ENCODE measurements at regions not wholly inside any gene's neighbourhood (a gene's known extent, or its start where the extent isn't known, plus 50 kb on each side); places are given as distances from the start of the nearest gene placed in this dataset.

DNA sequence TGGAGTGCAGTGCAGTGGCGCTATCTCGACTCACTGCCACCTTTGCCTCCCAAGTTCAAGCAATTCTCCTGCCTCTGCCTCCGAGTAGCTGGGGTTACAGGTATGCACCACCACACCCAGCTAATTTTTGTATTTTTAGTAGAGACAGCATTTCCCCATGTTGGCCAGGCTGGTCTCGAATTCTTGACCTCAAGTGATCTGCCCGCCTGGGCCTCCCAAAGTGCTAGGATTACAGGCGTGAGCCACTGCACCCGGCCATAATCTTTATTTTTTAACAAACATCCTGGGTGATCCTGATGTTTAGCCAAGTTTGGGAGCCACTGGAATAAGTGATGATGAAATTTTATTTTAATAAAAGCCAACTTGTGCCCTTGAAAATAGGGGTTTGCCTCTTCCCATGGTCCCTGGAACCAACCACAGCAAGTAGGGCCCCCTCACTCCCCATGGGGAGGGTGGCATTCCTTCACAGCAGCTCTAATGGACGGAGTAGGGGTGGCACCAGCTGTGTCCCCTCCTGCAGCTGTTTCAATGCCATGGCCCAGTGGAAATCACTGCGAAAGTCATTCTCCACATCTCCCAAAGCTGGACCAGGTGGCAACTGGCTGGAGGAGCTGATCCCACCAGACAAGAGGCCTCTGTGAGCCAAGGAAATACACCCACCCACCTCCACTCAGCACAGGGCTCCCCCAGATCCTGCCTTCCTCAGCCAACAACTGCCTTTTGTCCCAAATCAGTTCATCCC, 194.8 kb downstream of the ZFP36L2 start:
- Mint-ChIP-seq H3K4me3 (no peak overlapping the region), H3K27ac (no peak overlapping the region), H3K36me3 (no peaks in the 10 kb centered on the region), H3K4me1 (peaks cover 21% of the 10 kb centered on the region), H3K9me3 (no peaks in the 10 kb centered on the region), H3K27me3 (no peaks in the 10 kb centered on the region)
- DNase-seq, result no peak

DNA sequence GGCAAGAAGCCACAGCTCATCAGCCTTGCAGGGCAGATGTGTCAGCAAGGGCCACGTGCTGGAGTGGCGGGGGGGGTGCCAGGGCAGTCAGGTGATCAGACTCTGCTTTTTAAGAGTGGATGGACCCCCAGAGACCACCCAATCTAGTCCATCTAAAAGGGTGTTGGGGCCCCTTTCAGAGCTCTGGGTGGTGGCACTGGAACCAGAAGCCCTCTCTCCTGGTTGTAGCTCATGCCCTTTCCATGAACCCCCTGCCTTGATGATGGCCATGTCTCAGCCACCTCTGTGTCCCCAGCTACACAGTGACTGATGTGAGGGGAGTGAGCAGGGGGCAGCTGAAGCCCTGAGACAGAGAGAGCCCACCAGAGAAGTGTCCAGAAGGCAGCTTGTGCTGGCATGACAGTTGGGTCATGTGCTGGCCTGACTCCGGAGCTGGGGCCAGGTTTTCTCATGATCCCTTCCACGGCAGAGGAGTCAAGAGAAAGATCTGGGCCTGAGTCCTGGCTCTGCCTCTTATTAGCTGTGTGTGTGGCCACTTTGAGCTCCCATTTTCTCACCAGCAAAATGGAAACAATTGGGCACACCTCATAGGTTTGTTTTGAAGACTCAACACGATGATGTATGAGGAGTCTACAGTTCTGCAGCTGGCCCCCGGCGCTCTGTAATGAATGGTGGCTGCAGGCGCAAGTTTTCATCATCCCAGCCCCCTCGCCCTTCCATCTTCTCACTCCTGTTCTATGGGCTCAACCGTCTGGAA, 195.7 kb downstream of the ZFP36L2 start:
- peaks cover 21% of the 10 kb centered on the region for H3K4me1 Mint-ChIP-seq
- H3K27me3 Mint-ChIP-seq, result no peaks in the 10 kb centered on the region
- no peaks in the 10 kb centered on the region for H3K36me3 Mint-ChIP-seq
- DNase-seq, result no peak
- no peak overlapping the region for H3K27ac Mint-ChIP-seq
- no peaks in the 10 kb centered on the region for H3K9me3 Mint-ChIP-seq
- no peak overlapping the region for H3K4me3 Mint-ChIP-seq

DNA sequence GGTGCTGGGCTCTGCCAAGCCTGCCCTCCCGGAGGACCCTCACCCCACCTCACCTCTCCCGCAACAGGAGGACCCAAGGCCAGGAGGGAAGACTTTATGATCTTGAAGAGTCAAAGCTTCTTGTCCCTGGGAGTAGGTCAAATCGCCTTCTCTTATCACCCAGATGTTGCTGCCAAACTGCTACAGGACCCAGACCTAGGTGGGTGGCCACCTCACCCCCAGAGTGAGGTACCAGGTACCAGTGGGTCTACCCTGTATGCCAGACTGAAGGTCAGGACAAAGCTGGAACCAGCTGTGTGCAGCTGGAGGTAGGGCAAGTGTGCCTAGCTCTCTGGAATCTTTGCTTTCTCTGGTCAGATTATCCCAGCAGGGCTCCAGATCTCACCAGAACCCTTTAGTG, 197.2 kb downstream of the ZFP36L2 start:
- Mint-ChIP-seq H3K4me1 (peaks cover 32% of the 10 kb centered on the region), H3K27ac (no peak overlapping the region), H3K4me3 (no peak overlapping the region), H3K27me3 (no peaks in the 10 kb centered on the region), H3K36me3 (no peaks in the 10 kb centered on the region), H3K9me3 (no peaks in the 10 kb centered on the region)
- no peak for DNase-seq

DNA sequence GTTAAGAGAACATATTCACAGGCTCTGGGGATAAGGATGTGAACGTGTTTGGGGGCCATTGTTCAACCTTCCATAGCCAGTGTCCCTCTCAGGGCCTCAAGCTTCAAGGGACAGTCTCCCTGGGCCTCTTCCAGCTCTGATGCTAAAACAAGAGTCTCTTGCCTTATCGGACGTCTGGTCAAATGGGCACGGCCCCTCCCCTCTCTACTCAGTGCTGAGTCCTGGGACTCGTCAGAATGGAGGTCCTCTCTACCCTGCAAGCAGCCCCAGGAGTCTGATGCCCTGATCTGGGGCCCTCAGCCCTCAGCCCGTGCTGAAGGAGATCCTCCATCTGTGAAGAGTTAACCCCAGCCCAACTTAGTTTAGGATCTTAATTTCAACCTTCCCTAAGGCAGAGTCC, 198.2 kb downstream of the ZFP36L2 start:
- DNase-seq, result no peak
- Mint-ChIP-seq H3K9me3 (no peaks in the 10 kb centered on the region), H3K27me3 (no peaks in the 10 kb centered on the region), H3K4me1 (peaks cover 26% of the 10 kb centered on the region), H3K36me3 (no peaks in the 10 kb centered on the region), H3K27ac (no peak overlapping the region), H3K4me3 (no peak overlapping the region)

DNA sequence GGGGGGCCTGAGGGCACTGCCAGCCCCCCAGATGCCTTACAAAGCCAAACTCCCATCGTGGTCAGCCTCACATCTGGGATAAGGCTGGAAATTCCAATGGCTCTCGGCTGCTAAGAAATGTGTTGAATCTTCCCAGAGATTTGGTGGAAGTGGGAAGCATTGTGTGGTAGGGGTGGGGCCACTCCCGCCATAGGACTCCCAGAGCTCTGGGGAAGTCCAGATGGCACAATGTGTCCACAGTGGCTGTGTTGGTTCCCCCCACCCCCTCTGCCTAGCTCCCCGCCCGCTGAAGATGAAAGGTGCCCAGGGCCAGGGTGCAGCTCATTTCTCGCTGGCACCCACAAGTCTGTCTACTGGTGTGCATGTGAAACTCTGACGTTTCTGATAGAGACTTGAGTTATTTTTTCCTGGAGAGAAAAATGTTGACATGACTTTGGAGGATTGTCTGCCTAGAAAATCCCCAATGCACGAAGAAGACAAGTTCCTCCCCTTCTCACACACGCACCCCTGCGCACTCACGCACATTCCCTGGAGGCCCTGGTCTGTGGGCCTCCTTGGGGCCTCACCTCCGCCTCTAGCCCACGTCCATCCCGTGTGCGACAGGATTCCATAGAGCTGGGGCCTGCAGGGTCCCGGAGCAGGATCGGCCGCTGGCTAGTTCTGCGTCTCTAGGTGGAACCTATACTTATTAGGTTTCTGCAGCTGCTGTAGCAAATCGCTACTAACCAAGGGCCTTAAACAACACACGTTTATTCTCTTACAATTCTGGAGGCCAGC, 199.1 kb downstream of the ZFP36L2 start:
- Mint-ChIP-seq H3K27me3 (no peaks in the 10 kb centered on the region), H3K4me3 (no peak overlapping the region), H3K27ac (no peak overlapping the region), H3K36me3 (no peaks in the 10 kb centered on the region), H3K4me1 (peaks cover 17% of the 10 kb centered on the region), H3K9me3 (peaks cover 5% of the 10 kb centered on the region)
- DNase-seq, result no peak

DNA sequence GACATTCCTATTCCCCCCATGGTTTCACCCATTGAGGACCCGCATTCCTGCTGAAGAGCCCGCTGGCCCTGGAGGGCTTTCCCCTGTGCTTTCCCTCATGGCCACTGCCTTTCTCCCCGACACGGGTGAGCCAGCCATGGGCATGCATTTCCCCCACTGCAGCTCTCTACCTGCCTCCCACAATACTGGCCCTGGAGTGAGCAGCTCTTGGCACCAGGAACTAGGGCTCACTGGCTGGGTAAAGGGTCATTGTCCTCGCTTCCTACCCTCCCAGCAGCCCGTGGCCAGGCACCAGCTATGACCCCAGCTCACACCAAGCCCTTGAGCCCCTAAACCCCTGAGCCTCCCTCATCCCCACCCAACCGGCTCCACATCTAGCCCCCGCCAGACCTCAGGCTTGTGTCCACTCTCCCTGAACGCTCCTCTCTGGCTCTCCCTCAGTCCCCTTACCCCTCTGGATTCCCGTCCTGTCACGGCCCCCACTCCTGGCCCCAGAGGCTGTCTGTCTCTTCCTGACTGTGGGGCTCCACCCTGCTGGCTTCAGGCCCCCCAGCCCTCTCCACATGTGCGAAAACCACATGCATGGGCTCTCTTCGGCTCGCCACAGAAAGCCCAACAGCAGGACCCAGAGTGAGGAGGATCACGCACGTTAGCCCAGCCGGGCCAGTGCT, 199.8 kb downstream of the ZFP36L2 start:
- Mint-ChIP-seq H3K9me3 (peaks cover 8% of the 10 kb centered on the region), H3K27ac (no peak overlapping the region), H3K4me1 (peaks cover 14% of the 10 kb centered on the region), H3K27me3 (no peaks in the 10 kb centered on the region), H3K4me3 (no peak overlapping the region), H3K36me3 (no peaks in the 10 kb centered on the region)
- DNase-seq, result no peak

DNA sequence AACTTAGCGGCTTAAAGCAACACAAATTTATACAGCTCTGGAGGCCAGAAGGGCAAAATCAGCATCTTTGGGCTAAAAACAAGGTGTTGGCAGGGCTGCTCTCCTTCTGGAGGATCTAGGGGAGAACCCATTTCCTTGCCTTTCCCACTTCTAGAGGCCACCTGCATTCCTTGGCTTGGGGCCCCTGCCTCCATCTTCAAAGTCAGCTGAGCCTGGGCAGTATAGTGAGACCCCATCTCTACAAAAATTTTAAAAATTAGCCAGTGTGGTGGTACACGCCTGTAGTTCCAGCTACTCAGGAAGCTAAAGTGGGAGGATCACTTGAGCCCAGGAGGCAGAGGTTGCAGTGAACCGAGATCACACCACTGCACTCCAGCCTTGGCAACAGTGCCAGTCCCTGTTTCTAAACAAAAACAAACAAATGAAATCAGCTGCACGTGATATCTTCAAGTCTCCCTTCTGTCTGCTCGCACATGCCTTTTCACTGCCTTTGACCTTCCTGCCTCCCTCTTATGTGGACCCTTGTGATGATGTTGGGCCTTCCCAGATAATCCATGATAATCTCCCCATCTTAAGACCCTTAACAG, 200.6 kb downstream of the ZFP36L2 start:
- peaks cover 3% of the 10 kb centered on the region for H3K36me3 Mint-ChIP-seq
- H3K4me3 Mint-ChIP-seq, result no peak overlapping the region
- peaks cover 11% of the 10 kb centered on the region for H3K9me3 Mint-ChIP-seq
- H3K4me1 Mint-ChIP-seq, result peaks cover 14% of the 10 kb centered on the region
- no peak for DNase-seq
- H3K27me3 Mint-ChIP-seq, result no peaks in the 10 kb centered on the region
- H3K27ac Mint-ChIP-seq, result no peak overlapping the region

DNA sequence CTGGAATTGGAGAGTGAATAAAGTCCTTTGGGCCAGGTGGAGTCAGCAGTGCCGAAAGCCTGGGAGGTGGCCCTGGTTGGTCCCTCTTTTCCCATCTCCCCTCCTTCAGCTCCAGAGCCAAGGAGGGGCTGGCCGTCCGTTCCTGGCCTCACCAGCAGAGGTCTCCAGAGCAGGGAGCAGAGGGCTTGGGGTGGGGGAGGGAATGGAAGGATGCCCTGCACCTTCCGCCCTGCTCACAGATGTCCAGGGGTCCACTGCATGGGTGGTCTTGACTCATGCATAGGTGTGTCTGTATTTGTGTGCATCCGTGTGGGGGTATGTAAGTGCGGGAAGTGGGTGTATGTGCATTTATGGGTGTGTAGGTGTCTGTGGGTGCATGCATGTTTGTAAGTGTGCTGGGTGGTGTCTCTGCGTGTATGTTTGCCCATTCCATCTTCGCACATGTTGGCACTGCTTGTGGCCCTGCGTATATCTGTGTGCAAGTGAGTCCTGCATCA, 201.8 kb downstream of the ZFP36L2 start:
- Mint-ChIP-seq H3K4me1 (peaks cover 14% of the 10 kb centered on the region), H3K9me3 (peaks cover 11% of the 10 kb centered on the region), H3K27ac (no peak overlapping the region), H3K27me3 (no peaks in the 10 kb centered on the region), H3K4me3 (no peak overlapping the region), H3K36me3 (peaks cover 3% of the 10 kb centered on the region)
- DNase-seq, result peak; percentile 36

DNA sequence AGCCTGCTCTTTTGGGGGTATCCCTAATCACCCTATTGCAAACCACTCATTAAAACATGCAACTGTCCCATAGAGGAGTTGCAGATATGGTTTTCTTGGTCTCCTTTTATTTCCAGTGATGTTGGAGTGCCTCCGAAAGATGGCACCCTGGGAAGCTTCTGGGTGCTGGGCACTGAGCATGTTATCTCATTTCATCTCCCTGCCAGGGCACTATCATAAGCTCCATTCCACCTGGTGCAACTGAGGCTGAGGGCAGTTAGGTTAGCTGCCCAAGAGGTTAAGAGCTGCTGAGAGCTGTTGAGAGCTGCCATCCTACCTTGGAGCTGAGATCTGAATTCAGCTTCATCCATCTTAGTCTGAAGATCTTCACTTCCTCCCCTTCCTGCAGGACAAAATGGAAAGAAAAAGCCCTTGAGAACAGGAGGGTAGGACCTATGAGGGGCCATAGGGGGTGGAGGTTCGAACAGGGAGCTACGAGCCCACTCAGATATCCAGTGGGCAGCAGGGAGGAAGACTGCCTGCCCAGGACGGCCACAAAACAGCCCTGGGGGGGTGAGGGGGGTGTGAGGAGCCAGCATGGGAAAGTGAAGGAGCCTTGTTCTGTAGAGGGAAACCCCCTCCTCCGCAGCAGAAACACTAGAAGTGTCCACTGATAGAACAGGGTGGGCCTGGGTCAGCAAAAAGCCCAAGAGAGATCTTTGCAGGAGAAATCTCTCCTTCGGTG, 202.5 kb downstream of the ZFP36L2 start:
- Mint-ChIP-seq H3K27me3 (no peaks in the 10 kb centered on the region), H3K36me3 (peaks cover 3% of the 10 kb centered on the region), H3K27ac (no peak overlapping the region), H3K4me3 (no peak overlapping the region), H3K9me3 (peaks cover 11% of the 10 kb centered on the region), H3K4me1 (peaks cover 14% of the 10 kb centered on the region)
- no peak for DNase-seq

DNA sequence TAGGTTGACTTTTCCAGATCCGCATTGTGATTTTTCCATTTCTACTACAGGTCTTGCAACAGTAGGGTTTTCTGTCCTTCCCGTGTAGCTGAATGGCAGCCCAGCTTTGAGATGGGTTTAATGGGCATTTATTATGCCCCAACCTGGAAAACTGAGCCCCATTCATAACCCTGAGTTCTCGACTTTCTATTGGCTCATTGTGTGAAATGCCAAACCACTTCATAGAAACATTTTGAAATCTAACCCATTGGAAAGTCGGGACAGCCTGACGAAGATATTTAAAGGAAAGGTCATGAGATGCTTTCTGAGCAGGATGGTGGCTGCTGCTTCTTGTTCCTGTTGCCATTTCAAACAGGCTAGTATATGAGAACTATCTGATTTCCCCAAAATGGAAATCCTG, 203.5 kb downstream of the ZFP36L2 start:
- peaks cover 11% of the 10 kb centered on the region for H3K9me3 Mint-ChIP-seq
- H3K4me1 Mint-ChIP-seq, result peaks cover 14% of the 10 kb centered on the region
- no peak for DNase-seq
- no peaks in the 10 kb centered on the region for H3K27me3 Mint-ChIP-seq
- H3K36me3 Mint-ChIP-seq, result peaks cover 3% of the 10 kb centered on the region
- H3K27ac Mint-ChIP-seq, result no peak overlapping the region
- H3K4me3 Mint-ChIP-seq, result no peak overlapping the region

DNA sequence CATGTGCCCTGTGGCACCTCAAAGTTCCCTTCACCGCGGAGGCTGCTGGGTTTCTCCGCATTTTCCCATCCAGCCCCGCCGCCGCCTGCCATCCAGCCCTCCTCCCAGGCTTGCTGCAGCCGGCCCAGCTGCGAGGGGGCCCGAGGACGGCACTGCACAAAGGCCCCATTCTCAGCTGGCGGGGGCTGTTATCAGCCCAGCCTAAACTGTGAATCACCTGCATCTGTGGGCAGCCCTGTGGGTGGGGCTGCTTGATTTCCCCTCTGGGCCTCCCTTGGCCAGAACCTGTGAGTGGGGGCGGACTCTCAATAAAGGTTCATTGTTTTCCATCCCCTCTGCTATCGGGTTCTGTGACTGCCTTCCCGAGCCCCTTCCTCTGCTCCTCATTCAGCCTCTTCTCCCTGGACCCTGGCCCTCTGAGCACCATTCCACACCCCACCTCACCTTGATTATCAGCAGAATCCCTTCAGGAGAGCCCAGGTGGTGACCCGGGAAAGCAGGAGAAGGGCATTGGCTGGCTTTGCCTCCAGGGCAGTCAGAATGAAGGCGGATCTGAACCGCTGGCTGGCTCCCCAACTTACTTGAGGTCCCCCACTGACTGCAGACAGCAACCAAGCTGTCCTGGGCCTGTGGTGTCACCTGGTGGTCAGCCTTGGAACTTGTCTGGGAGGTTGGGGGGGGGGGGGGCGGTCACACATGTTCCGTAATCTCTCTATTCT, 204.5 kb downstream of the ZFP36L2 start:
- Mint-ChIP-seq H3K27me3 (no peaks in the 10 kb centered on the region), H3K27ac (no peak overlapping the region), H3K4me1 (peaks cover 11% of the 10 kb centered on the region), H3K4me3 (no peak overlapping the region), H3K36me3 (peaks cover 3% of the 10 kb centered on the region), H3K9me3 (peaks cover 11% of the 10 kb centered on the region)
- no peak for DNase-seq

DNA sequence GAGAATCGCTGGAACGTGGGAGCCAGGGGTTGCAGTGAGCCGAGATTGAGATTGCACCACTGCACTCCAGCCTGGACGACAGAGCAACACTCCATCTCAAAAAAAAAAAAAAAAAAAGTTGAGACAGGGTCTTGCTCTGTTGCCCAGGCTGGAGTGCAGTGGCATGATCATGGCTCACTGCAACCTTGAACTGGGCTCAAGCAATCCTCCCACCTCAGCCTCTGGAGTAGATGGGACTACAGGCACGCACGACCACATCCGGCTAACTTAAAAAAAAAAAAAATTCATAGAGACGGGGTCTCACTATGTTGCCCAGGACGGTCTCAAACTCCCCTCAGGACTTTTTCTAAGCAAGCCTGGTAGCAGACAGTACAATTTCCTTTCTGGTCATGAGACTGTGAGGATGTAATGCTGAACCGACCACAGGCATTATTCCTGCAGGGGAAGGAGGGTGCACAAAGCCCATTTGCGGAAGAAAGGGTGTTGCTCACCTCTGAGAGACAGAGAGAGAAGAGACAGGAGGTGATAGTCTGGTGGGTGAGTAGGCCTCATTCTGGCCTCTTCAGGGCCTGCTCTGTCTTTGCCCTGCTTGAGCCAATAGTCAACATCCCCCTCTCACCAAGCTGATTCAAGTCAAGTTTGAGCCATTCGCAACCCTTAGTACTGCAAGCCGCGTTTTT, 205.3 kb downstream of the ZFP36L2 start:
- H3K27me3 Mint-ChIP-seq, result no peaks in the 10 kb centered on the region

DNA sequence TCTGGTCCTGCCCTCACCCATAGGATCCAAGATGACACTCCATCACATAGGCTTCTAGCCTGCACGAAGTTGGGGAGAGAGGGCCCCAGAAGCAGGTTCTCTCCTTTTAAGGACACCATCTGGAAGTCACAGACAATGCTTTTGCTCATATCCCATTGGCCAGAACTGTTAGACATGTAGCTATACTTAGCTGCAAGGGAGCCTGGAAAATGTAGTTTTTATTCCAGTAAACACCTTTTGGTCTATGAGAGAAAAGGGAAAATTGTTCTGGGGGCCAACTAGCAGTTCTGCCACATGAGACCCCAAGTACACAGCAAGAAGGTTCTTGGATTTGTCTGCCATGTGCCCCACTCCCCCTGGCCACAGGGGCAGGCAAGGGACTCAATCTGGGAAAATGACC, 206.1 kb downstream of the ZFP36L2 start:
- Mint-ChIP-seq H3K9me3 (peaks cover 11% of the 10 kb centered on the region), H3K4me1 (peaks cover 8% of the 10 kb centered on the region), H3K27ac (no peak overlapping the region), H3K36me3 (peaks cover 3% of the 10 kb centered on the region), H3K27me3 (no peaks in the 10 kb centered on the region), H3K4me3 (no peak overlapping the region)
- no peak for DNase-seq

More for the DNA sequence above, 205.3 kb downstream of the ZFP36L2 start:
- Mint-ChIP-seq H3K27ac (no peak overlapping the region), H3K9me3 (peaks cover 11% of the 10 kb centered on the region), H3K36me3 (peaks cover 3% of the 10 kb centered on the region), H3K4me3 (no peak overlapping the region), H3K4me1 (peaks cover 11% of the 10 kb centered on the region)
- no peak for DNase-seq
